Choroid plexus epithelial cell (primary cell): ENCODE measurements at regions not wholly inside any gene's neighbourhood (a gene's known extent, or its start where the extent isn't known, plus 50 kb on each side); places are given as distances from the start of the nearest gene placed in this dataset.
"Not testable (repeated sequence)": the region's sequence is repeated elsewhere in the genome, so short reads cannot be mapped to it uniquely, and the experiment has no call there.

ENCODE experiments used
- DNase-seq: peaks from one replicate; pipeline ENCODE4 v3.0.0-alpha.2; 2010; ENCODE audit warnings: low read depth
- H3K4me3 ChIP-seq: 2 replicates; pipeline ENCODE4 v1.5.1; 2011; ENCODE audit warnings: low read depth, mild to moderate bottlenecking, control low read depth, low read length, moderate library complexity
- TF ChIP-seq, protein P1 (sequence below): conservative IDR thresholded peaks from 2 replicates; pipeline ENCODE4 v1.5.1; 2011; ENCODE audit warnings: low read depth, mild to moderate bottlenecking, control low read depth, inconsistent platforms, low read length, moderate library complexity

DNA sequence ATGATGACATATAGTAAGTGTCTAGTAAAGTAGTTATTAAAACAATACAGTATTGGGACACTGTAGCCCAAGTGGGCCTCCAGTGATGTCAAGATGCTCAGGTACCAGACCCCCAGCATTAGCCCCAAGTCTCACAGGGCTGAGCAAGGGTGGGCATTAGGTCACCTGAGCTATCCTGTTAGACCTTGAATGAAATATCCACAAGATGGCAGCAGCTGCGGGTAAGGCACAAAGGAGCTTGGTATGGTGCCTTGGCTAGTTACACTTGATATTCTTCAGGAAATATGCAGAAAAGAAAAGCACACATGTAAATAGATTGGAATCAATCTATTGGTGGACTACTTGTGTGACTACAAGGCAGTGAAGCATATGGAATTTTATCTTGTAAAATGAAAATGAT lies 701.8 kb upstream of the ADGRB3 start:
- DNase-seq = peak; percentile 11
- no peak overlapping the region for H3K4me3 ChIP-seq
- TF ChIP-seq, protein P1, sequence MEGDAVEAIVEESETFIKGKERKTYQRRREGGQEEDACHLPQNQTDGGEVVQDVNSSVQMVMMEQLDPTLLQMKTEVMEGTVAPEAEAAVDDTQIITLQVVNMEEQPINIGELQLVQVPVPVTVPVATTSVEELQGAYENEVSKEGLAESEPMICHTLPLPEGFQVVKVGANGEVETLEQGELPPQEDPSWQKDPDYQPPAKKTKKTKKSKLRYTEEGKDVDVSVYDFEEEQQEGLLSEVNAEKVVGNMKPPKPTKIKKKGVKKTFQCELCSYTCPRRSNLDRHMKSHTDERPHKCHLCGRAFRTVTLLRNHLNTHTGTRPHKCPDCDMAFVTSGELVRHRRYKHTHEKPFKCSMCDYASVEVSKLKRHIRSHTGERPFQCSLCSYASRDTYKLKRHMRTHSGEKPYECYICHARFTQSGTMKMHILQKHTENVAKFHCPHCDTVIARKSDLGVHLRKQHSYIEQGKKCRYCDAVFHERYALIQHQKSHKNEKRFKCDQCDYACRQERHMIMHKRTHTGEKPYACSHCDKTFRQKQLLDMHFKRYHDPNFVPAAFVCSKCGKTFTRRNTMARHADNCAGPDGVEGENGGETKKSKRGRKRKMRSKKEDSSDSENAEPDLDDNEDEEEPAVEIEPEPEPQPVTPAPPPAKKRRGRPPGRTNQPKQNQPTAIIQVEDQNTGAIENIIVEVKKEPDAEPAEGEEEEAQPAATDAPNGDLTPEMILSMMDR = peak; percentile 25

GRCh38 chr6:67922588-67922987 lies 712.5 kb upstream of the ADGRB3 start:
- not testable (repeated sequence) for DNase-seq, H3K4me3 ChIP-seq

- not testable (repeated sequence) for DNase-seq
Measured at GRCh38 chr6:67920040-67920439, 715.0 kb upstream of the ADGRB3 start.

DNA sequence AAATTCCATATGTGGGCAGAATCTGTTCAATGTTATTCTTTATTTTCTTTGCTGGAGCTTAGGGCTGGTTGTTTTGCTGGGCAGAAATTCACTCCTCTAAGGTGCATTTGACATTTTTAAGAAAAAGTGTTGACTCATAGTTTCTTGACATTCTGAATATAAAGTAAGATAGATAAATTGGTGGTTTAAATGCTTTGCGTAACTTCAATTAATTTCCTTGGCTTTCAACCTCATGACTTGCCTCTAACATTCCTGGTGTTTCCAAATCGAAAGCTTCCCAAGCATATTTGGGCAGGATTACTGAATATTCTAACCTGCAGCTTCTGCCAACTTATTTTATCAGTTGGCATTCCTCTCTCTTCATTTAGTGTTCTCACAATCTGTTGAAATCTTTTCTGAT lies 718.7 kb upstream of the ADGRB3 start:
- DNase-seq = peak; percentile 68
- TF ChIP-seq, protein P1 = no peak
- H3K4me3 ChIP-seq = no peak overlapping the region

More at GRCh38 chr6:67920040-67920439, 715.0 kb upstream of the ADGRB3 start:
- not testable (repeated sequence) for H3K4me3 ChIP-seq

DNA sequence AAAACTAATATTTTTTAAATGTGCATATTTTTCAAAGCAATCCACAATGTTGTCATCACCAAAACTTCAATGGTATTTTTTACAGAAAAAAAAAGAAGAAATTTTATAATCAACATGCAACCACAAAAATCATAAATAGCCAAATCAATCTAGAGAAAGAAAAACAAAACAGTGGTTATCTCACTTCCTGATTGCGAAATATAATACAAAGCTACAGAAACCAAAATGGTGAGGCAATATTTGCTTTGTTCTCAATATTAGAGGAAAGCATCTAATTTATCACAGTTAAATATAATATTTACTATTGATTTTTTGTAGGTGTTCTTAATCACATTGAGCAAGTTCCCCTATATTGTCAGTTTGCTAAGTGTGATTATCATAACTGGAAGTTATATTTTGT lies 720.7 kb upstream of the ADGRB3 start:
- TF ChIP-seq, protein P1 = no peak
- DNase-seq = peak; percentile 46
- H3K4me3 ChIP-seq = no peak overlapping the region

DNA sequence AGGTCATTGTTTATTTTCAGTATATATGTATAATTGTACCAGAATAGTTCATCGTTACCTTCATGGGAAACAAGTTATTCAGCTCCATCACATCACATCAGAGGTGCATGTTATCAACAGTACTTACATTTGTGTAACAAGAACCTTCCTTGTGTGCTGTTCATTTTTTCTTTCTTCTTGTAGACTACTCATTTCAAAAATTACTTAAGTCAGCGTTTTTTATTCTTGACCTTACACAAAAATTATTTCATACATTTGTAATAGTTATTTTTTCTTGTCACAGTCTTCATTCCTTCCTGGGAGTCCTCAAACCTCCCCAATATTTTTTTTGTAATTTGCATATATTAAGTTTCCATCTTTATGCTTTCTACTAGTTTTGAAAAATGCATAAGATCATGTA lies 725.7 kb upstream of the ADGRB3 start:
- no peak for DNase-seq
- no peak overlapping the region for H3K4me3 ChIP-seq
- TF ChIP-seq, protein P1 = no peak

DNA sequence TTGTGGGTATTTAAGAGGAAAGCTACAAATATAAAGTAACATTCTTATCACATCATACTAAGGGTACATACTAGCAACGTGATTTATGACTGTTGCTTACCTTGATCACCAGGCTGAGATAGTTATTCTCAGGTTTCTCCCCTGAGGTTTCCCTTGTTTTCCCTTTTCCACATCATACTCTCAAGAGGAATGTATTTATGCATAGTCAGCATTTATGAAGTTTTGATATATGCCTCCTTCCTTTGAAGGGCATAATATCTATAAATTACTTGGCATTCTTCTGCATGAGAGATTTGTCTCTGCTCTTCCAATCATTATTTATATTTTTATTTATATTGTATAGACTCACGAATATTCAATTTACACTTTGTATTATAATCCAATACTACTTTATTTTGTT lies 726.7 kb upstream of the ADGRB3 start:
- no peak overlapping the region for H3K4me3 ChIP-seq
- TF ChIP-seq, protein P1 = no peak
- no peak for DNase-seq

- H3K4me3 ChIP-seq, DNase-seq: not testable (repeated sequence)
Measured at GRCh38 chr6:67904735-67905134, 730.3 kb upstream of the ADGRB3 start.

DNA sequence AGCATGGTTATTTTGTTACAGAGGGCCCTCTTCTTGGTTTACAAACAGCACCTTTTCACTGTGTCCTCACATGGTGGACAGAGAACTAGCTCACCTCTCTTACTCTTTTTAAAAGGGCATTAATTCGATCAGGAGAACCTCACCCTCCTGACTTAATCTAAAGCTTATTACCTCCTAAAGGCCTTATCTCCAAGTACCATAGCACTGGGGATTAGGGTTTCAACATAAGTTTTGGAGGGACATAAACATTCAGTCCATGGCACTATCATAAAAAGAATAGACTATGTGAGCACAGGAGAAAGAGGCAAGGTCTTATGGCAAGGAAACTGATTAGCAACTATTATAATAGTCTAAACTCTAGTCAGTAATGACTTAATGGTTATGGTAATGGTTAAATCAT lies 736.2 kb upstream of the ADGRB3 start:
- no peak overlapping the region for H3K4me3 ChIP-seq
- TF ChIP-seq, protein P1 = no peak
- DNase-seq = no peak
